Daoy (cell line): ENCODE measurements at regions not wholly inside any gene's neighbourhood (a gene's known extent, or its start where the extent isn't known, plus 50 kb on each side); places are given as distances from the start of the nearest gene placed in this dataset.

Experiments
- DNase-seq: peaks from one replicate; pipeline ENCODE4 v3.0.0-alpha.2; 2015; ENCODE audit warnings: low read depth

DNA sequence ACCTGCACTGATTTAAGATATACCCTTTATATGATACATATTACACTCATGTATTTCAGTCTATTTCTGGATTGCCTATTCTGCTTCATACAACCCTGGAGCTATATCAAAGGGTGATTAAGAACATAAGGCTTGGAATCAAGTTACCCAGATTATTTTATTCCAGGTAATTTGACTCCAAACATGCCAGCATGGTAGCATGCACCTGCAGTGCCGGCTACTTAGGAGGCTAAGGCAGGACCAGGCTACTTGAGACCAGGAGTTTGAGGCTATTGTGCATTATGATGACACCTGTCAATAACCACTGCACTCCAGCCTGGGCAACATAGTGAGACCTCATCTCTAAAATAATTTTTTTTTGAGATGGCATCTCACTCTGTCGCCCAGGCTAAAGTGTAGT is 50.4 kb upstream of the NEO1 start:
- no peak for DNase-seq

DNA sequence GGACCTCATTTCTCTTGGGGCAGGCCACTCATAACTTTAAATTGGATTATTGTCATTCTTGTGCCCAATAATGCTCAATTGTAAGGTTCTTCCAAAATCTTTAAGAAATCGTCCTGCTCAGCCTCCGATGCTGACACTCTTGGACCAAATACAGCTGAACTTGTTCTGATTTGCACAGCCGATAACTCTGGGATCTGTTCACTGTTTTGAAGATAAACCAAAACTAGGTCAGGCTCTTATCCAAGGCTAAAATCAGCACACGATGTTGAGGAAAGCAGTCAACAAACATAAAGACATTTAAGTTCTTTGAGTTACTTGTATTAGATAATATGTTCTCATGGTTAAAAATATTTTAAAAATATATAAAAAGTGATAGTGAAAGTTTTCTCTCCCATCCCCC is 52.0 kb upstream of the NEO1 start:
- no peak for DNase-seq

DNA sequence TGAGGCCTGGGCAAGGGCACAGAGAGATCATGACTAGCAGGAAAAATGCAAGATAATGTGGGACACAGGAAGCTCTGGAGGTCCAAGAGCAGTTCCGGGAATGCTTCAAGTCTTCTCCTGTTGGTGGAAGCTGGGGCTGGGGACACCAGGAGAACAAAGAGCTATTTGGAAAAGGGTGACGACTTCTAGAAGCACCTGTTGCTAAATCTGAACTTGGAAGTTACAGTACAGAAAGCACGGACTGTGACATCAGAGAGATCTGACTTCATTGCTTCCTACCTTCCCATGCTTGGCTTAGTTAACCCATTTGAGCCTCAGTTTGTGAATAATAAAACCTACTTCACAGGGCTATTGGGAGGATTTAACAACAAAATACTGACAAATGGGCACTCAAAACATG is 52.7 kb upstream of the NEO1 start:
- DNase-seq = no peak

DNA sequence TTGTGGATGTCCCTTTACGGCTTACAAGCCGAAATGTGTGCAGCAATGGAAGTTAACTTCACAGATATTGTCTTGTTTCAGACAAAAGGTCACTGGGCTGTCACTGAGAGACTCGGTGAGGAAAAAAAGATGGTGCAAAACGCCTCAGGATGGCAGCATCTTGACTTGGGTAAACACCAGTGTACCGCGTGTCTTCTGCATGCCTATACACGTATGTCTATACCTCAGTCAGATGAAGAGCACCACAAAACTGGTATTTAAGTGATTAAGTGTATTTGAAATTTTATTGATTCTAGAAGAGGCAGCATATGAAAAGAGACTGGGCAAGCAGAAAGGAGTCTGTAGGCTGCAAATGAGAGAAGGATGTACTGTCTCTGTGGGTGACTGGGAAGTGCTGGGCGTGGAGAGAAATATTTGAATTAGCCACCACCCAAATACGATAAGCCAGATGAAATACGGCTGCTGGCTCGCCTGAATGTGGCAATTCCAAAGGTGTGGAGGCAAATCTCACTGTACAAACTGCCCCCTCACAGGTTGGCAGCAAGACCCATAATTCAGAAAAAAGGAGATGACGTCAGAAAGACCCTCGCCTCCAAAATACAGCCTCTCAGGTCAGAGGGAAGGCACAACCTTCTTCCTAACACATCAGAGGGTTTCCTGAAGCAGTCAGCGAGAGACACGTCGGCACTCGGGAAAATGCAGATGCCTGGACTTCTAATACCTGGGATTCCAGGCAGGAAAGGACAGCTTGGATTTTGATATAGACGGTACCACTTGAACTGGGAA is 53.4 kb upstream of the NEO1 start:
- no peak for DNase-seq

DNA sequence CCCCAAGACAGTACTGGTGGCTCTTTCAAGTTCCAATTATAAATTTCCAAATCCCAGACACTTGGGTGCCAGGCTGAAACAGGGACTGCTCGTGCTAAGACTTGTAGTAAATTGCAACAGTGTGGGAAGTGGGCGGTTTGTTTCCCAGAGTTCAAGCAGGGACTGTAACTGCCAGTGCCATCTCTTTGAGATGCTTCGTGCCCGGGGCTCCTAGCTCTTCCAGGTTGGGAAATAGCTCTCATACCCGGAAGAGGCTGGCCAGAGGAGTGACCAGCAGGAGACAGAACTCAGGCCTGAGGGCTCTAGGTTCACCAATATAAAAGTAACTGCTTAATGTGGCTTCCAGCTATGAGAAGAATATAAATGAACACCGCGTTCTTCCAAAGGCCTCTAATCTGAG is 54.0 kb upstream of the NEO1 start:
- DNase-seq = no peak

DNA sequence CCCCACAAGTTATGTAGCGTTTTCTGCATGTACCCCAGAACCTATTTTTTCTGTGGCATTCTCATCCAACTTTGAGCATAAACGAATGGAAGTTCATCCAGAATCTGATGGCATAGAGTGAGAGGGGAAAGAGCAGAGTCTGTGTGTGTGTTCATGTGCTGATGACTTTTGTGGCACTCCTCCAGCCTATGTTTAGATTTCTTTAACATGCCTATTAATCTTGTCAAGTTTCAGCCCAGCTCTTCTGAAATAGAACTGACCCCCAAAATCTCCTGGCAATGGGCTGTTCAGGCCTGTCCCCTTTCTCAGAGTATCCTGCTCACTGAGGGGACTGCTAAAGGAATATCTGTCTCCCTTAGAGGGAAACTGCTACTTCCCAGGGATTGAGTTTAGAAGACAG is 56.4 kb upstream of the NEO1 start:
- DNase-seq = no peak

DNA sequence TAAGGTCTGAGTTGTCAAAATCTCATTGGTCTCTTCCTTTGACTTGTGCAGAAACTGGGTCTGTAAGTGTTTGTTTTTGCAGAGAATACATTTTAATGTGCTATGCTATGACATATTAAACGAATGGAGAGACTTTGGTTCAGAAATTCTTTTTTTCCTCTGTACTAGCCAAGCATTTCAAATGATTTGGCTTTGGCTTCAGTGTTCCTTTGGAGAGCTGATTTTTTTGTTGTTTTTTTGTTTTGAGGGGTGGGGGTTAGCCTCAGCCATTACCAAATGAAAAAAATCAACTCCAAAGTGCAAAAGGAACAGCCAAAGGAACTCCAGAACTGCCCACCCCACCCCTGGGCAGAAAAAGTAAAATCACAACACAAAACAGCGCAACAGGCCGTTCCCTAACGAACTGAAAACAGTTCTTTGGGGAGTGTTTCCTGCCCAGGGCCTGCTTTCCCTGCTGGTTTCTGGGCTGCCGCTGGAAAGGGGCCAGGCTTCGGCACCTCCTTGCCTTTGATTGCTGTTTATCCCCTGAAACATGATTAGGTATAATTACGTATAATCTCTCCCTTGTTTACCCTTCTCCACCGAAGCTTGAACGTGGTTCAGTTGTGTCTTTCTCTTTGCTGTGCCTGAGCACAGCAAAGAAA is 57.6 kb upstream of the NEO1 start:
- DNase-seq = no peak

DNA sequence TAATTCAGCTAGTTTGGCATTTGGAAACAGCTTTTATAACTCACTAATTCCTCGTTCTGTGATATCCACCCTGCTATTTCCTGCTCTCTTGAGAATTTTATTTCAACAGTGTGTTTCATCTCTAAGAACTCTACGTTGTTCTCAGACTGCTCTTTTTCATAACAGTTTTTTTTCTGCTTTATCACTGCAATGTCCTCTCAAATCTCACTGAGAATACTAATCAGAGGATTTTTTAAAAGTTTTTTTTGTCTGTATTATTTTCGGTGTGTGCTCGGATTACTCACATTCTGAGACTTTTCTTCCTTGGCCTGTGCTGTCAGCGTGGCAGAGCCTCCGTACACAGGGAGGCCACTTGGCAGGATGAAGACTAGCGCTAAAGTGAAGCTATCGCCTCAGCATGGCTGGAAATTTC is 59.4 kb upstream of the NEO1 start:
- DNase-seq = no peak

DNA sequence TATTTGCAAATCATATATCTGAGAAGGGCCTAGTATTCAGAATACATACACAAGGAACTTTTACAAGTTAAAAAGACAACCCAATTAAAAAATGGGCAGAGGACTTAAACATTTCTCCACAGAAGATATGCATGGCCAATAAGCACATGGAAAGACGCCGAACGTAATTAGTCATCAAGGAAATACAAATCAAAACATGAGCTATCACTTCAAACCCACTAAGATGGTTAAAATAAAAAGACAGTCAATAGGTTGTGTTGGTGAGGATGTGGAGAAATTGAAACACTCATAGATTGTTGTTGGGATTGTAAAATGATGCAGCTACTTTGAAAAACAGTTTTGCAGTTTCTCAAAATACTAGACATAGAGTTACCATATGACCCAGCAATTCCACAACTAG is 61.2 kb upstream of the NEO1 start:
- peak; percentile 49 for DNase-seq

DNA sequence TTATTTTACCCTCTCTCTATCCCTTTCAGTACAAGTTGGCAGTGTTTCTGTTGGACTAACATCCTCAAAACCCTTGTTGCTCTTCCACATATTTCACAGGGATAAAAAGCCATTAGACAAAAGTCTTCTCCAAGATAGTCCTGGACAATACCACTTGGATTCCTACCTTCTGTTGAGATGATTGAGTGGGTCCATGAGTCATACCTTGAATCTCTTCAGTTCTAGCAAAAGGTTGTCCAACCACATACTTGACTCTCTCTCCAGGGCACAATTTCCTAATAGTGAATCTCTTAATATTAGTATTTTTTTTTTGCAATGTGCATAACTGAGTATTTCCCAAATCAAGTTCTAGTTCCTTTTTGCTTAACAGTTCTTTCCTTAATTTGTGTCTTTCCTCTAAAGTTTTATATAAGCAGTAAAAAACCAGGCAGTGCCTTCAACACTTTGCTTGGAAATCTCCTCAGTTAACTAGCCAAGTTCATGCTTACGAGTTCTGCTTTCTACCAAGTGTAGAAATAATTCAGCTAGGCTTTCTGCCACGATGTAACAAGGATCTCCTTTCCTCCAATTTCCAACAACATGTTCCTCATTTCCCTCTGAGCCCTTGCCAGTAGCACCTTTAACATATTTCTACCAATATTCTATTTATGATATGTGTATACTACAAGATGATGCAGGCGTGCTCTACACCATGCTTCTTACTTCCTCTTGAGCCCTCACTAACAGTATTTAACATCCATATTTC is 68.3 kb upstream of the NEO1 start:
- DNase-seq = no peak

DNA sequence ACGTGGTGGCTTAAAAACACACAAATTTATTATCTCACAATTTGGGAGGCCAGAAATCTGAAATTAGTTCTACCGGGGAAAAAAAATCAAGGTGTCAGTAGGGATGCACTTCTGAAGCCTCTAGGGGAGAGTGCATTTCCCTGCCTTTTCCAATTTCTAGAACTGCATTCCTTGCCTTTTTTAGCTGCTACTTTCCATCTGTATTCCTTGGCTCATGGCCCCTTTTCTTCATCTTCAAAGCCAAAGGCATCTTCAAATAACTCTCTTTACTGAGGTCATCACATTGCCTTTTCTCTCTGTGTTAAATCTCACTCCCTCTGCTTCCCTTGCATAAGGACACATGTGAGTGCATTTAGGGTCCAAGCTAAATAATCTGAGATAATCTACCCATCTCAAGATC is 69.5 kb upstream of the NEO1 start:
- no peak for DNase-seq

DNA sequence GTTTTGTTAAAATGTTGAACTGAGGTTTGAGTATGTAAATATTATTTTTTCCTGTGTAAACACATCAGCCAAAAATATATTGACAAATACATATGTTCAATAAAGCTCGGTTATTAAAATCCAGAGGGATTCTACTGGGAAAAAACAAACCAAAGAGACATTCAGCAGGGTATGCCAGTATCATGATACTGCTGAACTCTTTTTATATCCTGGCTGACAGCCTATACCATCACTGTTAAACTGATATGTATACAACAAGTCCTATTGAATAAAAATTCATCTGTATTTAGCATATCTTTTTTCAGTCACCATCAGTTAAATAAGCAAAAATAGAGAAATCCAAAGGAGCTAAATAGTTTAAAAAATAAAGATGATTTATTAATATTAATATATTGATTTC is 71.6 kb upstream of the NEO1 start:
- DNase-seq = no peak

DNA sequence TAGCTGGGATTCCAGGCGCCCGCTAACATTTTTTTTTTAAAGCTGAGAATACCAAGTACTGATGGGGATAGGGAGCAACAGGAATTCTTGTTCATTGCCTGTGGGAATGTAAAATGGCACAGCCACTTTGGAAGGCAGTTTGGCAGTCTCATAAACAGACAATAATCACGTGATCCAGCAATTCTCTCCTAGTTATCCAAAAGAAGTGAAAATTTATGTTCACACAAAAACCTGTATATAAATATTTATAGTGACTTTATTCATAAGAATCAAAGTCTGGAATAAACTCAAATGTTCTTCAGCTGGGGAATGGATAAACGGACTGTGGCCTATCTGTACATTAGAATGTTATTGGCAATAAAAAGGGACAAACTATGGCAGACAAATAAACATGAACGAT is 72.5 kb upstream of the NEO1 start:
- no peak for DNase-seq

DNA sequence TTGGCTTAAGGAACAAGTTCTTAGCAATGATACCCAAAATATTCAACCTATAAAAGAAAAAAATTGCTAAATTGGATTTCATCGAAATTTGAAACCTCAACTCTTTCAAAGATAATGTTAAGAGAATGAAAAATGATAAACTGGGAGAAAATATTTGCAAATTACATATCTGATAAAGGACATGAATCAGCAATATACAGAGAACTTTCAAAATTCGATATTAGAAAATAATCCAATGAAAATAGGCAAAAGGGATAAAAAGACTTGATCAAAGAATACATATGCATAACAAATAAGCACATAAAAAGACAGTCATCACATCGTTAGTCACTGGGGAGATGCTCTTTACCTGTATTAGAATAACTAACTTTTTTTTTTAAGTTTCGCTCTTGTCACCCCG is 73.0 kb upstream of the NEO1 start:
- no peak for DNase-seq

DNA sequence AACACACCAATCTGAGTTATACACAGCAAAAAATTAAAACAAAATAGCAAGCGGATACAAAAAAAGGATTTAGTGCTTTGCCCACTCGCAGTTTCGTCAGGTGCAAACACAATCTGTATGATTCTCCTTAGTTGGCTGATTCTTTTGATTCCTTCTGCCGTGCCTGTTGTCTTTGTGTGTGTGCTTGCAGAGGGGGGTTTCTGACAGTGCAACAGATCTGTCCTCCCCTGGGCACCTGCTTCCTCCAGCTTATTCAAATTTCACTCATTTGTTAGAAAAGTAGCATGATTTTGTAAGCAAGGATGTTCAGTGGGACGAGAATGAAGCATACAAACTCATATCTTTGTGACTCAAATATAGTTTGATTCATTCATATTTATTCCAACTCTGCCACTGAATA is 74.0 kb upstream of the NEO1 start:
- no peak for DNase-seq

DNA sequence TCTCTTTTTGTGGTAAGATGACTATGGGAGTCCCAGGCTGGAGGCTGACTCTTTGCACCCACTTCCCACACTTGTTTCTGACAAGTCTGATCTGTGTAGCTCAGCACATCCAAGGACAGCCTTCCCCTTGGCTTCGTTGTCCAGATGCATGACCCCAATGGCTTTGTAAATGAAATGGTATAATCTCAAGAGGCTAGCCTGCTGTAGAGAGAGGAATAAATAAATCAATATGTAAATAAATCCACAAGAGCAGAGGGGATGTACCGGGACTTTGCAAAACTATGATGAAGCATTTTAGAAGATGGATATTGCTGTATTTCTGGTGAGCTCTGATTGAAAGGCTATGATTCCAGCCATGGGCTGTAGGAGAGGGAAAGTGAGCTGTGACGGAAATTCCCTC is 79.9 kb upstream of the NEO1 start:
- DNase-seq = no peak

DNA sequence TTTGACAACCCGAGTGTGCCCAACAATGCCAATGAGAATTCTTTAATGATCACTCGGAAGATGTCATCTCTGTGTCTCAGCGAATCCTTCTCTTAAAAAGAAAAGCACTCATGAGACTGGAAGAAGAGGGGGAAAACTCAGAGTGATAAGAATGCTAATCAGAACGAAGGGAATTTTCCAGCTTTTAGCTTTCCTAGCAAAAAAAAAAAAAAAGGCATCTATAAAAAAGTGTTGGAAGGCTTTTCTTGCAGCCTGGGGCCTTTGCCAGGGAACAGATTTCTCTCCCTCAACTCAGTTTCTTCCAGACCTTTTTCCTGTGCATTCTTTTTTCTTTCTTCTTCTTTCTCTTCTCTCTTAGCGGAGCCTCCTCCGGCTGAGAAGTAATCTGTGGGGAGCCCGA is 80.5 kb upstream of the NEO1 start:
- DNase-seq = no peak

DNA sequence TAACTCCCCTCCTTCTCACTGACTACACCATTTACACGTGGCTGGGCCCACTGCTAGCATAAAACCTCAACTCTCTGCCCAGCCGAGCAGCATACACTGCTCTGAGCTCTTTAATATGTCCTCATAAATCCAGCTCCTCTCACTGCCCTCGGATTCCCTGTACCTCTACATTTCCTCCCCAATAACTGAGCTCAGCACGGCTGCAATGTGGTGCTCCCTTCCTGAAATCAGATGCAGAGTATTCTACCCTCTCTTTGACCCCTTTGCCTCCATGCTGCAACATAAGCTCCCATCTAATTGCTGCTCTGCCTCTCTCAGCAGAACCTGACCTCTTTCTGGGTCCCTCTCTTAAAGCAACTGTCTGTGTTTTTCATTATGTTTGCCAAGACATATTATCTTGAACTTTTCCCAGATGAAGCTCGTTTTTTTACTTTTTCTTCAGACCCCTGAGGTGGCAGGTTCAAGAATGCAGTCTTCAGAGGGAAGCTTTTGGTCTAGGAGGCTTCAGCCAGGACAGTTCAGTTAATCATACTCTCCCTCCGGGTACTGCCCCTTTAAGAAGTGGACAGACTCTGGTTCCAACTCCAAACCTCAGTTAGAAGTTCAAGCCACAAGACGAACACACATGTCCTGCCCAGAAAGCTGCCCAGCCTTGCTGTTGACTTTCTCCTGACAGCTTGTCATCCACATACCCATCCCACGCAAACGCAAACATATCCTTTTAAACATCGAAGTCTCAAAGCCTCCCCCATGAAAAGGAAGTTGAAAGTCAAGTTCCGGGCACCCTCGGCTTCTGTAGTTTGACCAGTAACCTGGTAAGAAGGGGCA is 81.1 kb upstream of the NEO1 start:
- peak; percentile 6 for DNase-seq

DNA sequence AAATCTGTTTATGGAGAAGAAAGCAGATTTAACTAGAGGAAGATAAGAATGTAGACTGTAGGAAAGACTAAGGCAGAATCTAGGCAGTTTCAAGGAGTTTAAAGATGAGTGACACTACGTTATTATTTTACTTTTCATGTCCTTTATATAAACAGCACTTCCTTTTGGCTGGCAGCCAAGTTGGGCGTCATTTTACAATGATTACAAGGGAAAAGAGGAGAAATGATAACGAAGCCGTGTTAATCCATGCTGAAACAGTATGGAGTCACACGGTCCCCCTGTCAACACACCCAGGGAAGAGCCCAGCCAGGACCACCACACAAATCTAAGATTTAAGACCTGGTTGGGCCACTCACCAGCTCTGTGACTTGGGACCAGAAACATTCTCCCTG is 83.7 kb upstream of the NEO1 start:
- no peak for DNase-seq

DNA sequence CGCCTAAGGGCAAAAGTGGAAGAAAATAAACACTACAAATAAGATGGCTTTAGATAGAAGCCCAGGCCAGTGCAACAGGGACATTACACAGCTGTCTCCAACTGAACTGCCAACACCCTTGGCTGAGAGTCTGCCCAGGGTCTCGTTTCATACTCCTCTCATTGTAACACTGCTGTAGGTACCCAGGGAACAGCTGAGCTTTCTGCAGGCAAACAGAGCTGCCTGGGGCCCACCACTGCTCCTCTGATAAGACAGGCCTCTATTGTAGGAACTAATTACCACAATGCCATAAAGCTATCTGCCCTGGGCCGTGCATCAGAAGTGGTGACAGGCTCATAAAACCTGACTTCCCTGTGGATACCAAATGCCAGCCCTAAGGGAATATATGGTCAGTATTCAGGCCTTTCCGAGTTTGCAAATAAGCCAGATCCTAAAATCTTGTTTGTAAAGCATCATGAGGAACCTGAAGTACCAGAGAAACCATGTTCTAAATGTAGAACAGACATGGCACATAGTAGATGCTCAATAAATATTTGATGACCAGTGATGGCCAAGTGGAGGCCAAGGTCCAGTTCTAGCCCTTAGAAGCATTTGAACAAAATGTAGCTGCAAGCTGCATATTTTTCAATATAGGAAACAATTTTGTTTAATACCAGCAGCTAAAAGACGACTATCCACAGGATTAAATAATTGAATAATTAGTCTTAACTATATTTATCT is 84.3 kb upstream of the NEO1 start:
- no peak for DNase-seq

DNA sequence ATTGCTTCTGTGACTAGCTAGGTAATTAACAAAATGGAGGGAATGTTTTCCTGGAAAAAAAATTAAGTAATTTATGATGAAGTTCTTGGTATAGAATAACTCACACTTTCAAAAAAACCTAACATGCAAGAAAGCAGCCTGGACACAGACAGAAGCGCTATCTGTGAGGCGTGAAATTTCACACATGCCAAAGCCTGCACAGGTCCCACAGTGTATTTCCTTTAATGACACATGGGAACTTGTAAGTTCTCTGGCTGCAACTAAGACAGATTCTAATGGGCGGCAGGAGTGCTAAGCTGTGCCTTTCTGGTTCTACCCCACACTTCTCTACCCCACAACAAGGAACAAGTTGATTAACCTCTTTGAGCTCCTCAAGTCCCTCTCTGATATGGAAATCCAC is 84.9 kb upstream of the NEO1 start:
- no peak for DNase-seq

DNA sequence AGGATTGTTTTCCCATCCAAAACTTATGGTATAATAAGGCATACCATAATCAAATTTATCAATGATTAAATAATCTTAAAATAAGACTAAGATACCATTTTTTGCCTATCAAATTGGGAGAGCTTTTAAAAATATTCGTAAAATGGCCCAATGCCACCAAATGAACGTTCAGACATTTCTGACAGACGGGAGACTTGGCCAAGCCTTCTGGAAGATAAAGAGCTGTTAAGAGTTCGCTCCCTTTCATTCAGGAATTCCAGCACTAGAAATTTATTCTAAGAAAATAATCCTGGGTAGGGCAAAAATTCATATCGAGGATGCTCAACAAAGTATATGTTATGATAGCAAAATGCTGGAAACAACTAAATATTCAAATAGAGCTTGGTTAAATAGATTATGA is 85.6 kb upstream of the NEO1 start:
- DNase-seq = no peak
